Transverse colon (tissue), 4 donors: ENCODE measurements at regions not wholly inside any gene's neighbourhood (a gene's known extent, or its start where the extent isn't known, plus 50 kb on each side); places are given as distances from the start of the nearest gene placed in this dataset.
"Not testable (repeated sequence)": the region's sequence is repeated elsewhere in the genome, so short reads cannot be mapped to it uniquely, and the experiment has no call there.

Experiments used
- DNase-seq: peaks from one replicate; pipeline ENCODE4 v3.0.0-alpha.2; 2019
- H3K27ac ChIP-seq, 4 donors: fragments of 200-600 bp; sonication (generic); 2 replicates each; pipeline ENCODE4 v1.5.1; 2016 to 2018; ENCODE audit warnings: inconsistent platforms in 4 of 4
- H3K27me3 ChIP-seq: fragments of 200-600 bp; sonication (generic); 2 replicates; pipeline ENCODE4 v1.5.1; 2017; ENCODE audit warnings: inconsistent platforms
- H3K36me3 ChIP-seq, 4 donors: fragments of 200-600 bp; sonication (generic); 2 replicates each; pipeline ENCODE4 v1.5.1; 2017 to 2019; ENCODE audit warnings: inconsistent platforms in 4 of 4
- H3K4me1 ChIP-seq, 4 donors: fragments of 200-600 bp; sonication (generic); 2 replicates each; pipeline ENCODE4 v1.5.1; 2017 to 2020; ENCODE audit warnings: inconsistent platforms in 4 of 4
- H3K4me3 ChIP-seq, 4 donors: fragments of 200-600 bp; sonication (generic); 1 replicate in 1 of 4; 2 replicates in 3 of 4; pipeline versions ENCODE4 v1.5.1 to v1.6.1; 2017 to 2019; ENCODE audit warnings: inconsistent platforms in 4 of 4
- H3K9me3 ChIP-seq, 2 donors: fragments of 200-600 bp; sonication (generic); 2 replicates each; pipeline ENCODE4 v1.5.1; 2017 to 2019; ENCODE audit warnings: inconsistent platforms in 2 of 2
- CTCF ChIP-seq, 5 experiments: fragments of 200-600 bp in 3 of 5; fragments of 450-650 bp in 2 of 5; sonication (generic) in 3 of 5; IDR thresholded peaks; 1 replicate in 2 of 5; 2 replicates in 3 of 5; pipeline ENCODE4 v1.5.1; 2016 to 2017; ENCODE audit warnings: antibody characterized with exemption in 5 of 5, inconsistent platforms in 3 of 5, mild to moderate bottlenecking in 2 of 5, moderate library complexity in 1 of 5
- EP300 ChIP-seq: sonication (generic); formaldehyde crosslinking; IDR thresholded peaks from one replicate; pipeline ENCODE4 v1.6.1; 2017; ENCODE audit warnings: antibody characterized with exemption, low read depth
- POLR2A ChIP-seq: fragments of 450-650 bp; IDR thresholded peaks from one replicate; pipeline ENCODE4 v1.6.1; 2016; ENCODE audit warnings: antibody characterized with exemption, mild to moderate bottlenecking, moderate library complexity
- POLR2AphosphoS5 ChIP-seq, 3 donors: sonication (generic); formaldehyde crosslinking; IDR thresholded peaks; one replicate each; pipeline ENCODE4 v1.6.1; 2016; ENCODE audit warnings: antibody characterized with exemption in 3 of 3
- WGBS, 2 donors: methylation state at CpG; one replicate each; pipeline ENCODE4 v1.1.5; 2018; ENCODE audit warnings: low coverage in 1 of 2; 5-methylcytosine and 5-hydroxymethylcytosine counted together
- in situ Hi-C, 4 donors: fragments of 200-750 bp; cut with MboI; loops; one replicate each; pipeline versions ENCODE4 v1.15.0 to v1.15.1; 2017; ENCODE audit warnings: low sequenced_read_pairs in 3 of 4, low pct_ligation_motif_present in 1 of 4, low pct_unique_long_range_greater_than_20kb in 1 of 4
- intact Hi-C: fragments of 100-400 bp; cut with DNase I; formaldehyde crosslinking; loops from one replicate; pipeline ENCODE4 v1.15.1; 2023; ENCODE audit warnings: low total_unique reads

GRCh38 chr6:11848346-11848651 lies 69.7 kb upstream of the ADTRP start:
- Histone ChIP-seq H3K36me3 (no peaks in the 10 kb centered on the region), H3K27ac (no peak overlapping the region), H3K27me3 (no peaks in the 10 kb centered on the region), H3K4me3 (no peak overlapping the region), H3K4me1 (peaks cover 0 to 6% (median 0%) of the 10 kb centered on the region in 4 donors), H3K9me3 (no peaks in the 10 kb centered on the region)
- in situ Hi-C loops (loop anchor here in 1 of 4 donors (25.0 kb wide), 1 partner anchor 136 kb away; no protein-coding TSS in a partner anchor), intact Hi-C loops (no loop called here)
- WGBS, 2 donors, result 83 to 100% methylated on average over 1 of the region's 1 CpG
- no peak for DNase-seq
- TF ChIP-seq POLR2AphosphoS5 (IDR thresholded peaks at IDR 0.05) (no peak), EP300 (no peak), CTCF (IDR thresholded peaks at IDR 0.05) (no peak), POLR2A (no peak)

- in situ Hi-C loops (loop anchor here in 1 of 4 donors (25.0 kb wide), 1 partner anchor 135 kb away; no protein-coding TSS in a partner anchor), intact Hi-C loops (no loop called here)
- Histone ChIP-seq H3K27ac (no peak overlapping the region), H3K36me3 (no peaks in the 10 kb centered on the region), H3K4me1 (peaks cover 0 to 6% (median 0%) of the 10 kb centered on the region in 4 donors), H3K9me3 (no peaks in the 10 kb centered on the region), H3K4me3 (no peak overlapping the region), H3K27me3 (no peaks in the 10 kb centered on the region)
- TF ChIP-seq CTCF (IDR thresholded peaks at IDR 0.05) (no peak), EP300 (no peak), POLR2A (no peak)
- DNase-seq, result no peak
- 79 to 82% methylated on average over 4 to 6 of the region's 6 CpGs for WGBS, 2 donors
These were observed 69.1 kb upstream of the ADTRP start for GRCh38 chr6:11847515-11848345.

- WGBS, 2 donors, result 80% methylated on average over 2 of the region's 2 CpGs; no CpG with 5 or more reads in 1 of the 2 donors
- H3K9me3 ChIP-seq, H3K4me3 ChIP-seq, intact Hi-C loops, H3K27me3 ChIP-seq, DNase-seq, H3K4me1 ChIP-seq, H3K36me3 ChIP-seq, H3K27ac ChIP-seq: not testable (repeated sequence)
- in situ Hi-C loops, result loop anchor here in 1 of 4 donors (25.0 kb wide), 1 partner anchor 135 kb away; no protein-coding TSS in a partner anchor
These were observed 68.5 kb upstream of the ADTRP start for GRCh38 chr6:11847068-11847467.

DNA sequence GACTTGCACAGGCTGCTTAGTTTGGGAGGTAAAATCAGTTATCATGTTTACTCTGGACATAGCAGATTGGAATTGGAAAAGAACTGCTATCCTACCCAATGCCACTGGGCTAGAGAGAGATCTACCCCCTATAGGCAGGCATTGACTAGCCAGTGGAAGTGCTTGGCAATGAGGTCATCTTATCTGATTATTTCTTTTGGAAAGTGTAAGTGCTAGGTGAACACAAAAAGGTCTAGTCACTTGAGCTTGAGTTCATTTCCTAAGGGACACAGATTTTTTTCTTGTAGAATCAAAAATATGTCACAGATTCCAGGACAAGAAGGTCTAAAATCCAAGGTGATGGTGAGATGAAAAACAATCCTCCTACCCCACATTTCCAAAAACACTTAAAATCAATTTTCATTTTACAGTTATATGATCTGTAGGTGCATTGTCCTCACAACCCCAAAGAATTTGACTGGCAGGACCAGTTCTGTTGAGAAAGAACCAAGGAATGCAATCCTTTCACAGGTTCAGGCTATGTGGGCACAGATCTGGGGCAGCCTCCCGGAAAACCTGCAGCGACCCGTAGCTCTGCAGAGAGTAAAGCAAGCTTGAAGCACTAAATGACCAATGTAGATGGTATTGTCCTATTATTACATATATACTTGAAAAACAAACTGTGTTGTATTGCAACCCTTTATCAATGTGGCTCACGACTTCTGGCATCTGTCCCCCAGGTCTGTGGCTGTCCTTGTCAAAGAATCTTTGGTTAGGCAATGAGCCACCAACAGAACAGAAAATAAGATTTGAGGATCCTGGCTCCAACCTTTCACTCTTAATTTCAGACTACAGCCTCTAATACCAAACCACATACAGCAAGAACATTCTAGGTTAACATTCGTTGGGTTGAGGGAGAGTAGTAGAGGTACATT lies 67.3 kb upstream of the ADTRP start:
- no peaks in the 10 kb centered on the region for H3K27me3 ChIP-seq
- TF ChIP-seq EP300 (no peak), CTCF (IDR thresholded peaks at IDR 0.05) (no peak), POLR2AphosphoS5 (IDR thresholded peaks at IDR 0.05) (no peak), POLR2A (no peak)
- H3K27ac ChIP-seq, result no peak overlapping the region
- in situ Hi-C loops, result loop anchor here in 1 of 4 donors (25.0 kb wide), 1 partner anchor 134 kb away; no protein-coding TSS in a partner anchor
- intact Hi-C loops, result no loop called here
- peaks cover 0 to 6% (median 0%) of the 10 kb centered on the region in 4 donors for H3K4me1 ChIP-seq
- no peak for DNase-seq
- H3K4me3 ChIP-seq, result no peak overlapping the region
- WGBS, 2 donors, result 87% methylated on average over 5 of the region's 5 CpGs; no CpG with 5 or more reads in 1 of the 2 donors
- H3K36me3 ChIP-seq, result no peaks in the 10 kb centered on the region
- H3K9me3 ChIP-seq, result no peaks in the 10 kb centered on the region

DNA sequence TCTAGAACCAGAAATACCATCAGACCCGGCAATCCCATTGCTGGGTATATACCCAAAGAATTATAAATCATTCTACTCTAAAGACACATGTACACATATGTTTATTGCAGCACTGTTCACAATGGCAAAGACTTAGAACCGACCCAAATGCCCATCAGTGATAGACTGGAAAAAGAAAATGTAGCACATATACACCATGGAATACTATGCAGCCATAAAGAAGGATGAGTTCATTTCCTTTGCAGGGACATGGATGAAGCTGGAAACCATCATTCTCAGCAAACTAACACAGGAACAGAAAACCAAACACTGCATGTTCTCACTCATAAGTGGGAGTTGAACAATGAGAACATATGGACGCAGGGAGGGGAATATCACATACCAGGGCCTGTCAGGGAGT lies 64.2 kb upstream of the ADTRP start:
- DNase-seq, H3K27ac ChIP-seq, H3K9me3 ChIP-seq, H3K36me3 ChIP-seq, intact Hi-C loops, H3K27me3 ChIP-seq, H3K4me1 ChIP-seq, H3K4me3 ChIP-seq: not testable (repeated sequence)
- in situ Hi-C loops, result loop anchor here in 1 of 4 donors (25.0 kb wide), 1 partner anchor 130 kb away; no protein-coding TSS in a partner anchor
- 87 to 92% methylated on average over 3 of the region's 3 CpGs for WGBS, 2 donors
